Body of pancreas (tissue), 4 donors: ENCODE measurements at regions not wholly inside any gene's neighbourhood (a gene's known extent, or its start where the extent isn't known, plus 50 kb on each side); places are given as distances from the start of the nearest gene placed in this dataset.

Experiments used
- POLR2A ChIP-seq, 3 donors: fragments of 450-650 bp; IDR thresholded peaks; one replicate each; pipeline ENCODE4 v1.6.1; 2016; ENCODE audit warnings: antibody characterized with exemption in 3 of 3, mild to moderate bottlenecking in 2 of 3
- TF ChIP-seq, protein P1 (sequence below), 7 experiments: fragments of 450-650 bp in 4 of 7; fragments of 200-600 bp in 3 of 7; sonication (generic) in 3 of 7; IDR thresholded peaks; one replicate each; pipeline ENCODE4 v1.5.1; 2016 to 2019; ENCODE audit warnings: antibody characterized with exemption in 7 of 7

DNA sequence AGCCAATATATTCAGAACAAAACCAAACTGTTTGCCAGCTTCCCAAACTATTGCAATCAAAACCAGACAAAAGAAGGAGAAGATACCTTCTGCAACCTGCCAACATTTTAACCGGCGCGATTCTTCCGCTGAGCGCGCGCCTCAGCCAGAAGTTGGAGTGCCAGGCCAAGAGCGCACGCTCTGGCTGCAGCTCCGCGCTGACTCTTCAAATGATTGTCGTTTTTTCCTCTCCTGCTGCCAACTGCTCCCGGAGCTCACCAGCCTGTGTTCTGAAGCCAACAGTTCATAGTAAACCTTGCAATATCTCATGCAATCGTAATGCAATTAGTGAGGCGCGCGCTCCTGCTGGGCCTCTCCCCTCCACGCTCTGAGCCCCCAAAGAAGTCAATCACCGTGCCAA lies 259.7 kb upstream of the MGMT start:
- no peak for TF ChIP-seq POLR2A (IDR thresholded peaks at IDR 0.05)
- TF ChIP-seq, protein P1, sequence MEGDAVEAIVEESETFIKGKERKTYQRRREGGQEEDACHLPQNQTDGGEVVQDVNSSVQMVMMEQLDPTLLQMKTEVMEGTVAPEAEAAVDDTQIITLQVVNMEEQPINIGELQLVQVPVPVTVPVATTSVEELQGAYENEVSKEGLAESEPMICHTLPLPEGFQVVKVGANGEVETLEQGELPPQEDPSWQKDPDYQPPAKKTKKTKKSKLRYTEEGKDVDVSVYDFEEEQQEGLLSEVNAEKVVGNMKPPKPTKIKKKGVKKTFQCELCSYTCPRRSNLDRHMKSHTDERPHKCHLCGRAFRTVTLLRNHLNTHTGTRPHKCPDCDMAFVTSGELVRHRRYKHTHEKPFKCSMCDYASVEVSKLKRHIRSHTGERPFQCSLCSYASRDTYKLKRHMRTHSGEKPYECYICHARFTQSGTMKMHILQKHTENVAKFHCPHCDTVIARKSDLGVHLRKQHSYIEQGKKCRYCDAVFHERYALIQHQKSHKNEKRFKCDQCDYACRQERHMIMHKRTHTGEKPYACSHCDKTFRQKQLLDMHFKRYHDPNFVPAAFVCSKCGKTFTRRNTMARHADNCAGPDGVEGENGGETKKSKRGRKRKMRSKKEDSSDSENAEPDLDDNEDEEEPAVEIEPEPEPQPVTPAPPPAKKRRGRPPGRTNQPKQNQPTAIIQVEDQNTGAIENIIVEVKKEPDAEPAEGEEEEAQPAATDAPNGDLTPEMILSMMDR (IDR thresholded peaks at IDR 0.05), result no peak
